ENCODE measurements at regions not wholly inside any gene's neighbourhood (a gene's known extent, or its start where the extent isn't known, plus 50 kb on each side); places are given as distances from the start of the nearest gene placed in this dataset.

DNA sequence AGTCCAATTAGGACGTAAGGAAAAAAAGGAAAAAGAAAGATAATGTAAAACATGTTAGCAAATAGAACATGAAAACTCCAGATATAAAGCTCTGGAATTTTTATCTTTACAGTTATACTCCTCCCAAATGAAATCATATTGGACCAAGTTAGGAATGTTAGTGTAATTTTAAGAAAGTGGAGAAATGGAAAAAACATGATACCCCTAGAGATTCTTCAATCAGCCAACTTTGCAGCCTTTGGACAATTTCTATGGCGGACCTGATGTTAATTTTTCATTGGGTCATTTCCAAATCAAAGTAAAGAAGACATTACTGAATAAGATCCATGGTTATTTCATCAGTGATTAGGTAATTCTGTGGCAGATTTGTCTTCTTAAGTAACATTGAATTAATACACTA, 748.7 kb downstream of the RFPL4B start:
- H3K9me1 ChIP-seq (replicated peaks; ENCODE audit: control insufficient read depth, extremely low read depth, insufficient read depth, low read length) = no peaks in the 10 kb centered on the region
- H3K4me1 ChIP-seq (ENCODE audit: control insufficient read depth, extremely low read depth, insufficient read depth, low read length) = no peaks in the 10 kb centered on the region
- TF ChIP-seq, protein P1, sequence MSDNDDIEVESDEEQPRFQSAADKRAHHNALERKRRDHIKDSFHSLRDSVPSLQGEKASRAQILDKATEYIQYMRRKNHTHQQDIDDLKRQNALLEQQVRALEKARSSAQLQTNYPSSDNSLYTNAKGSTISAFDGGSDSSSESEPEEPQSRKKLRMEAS (IDR thresholded peaks at IDR 0.05; ENCODE audit: insufficient read depth, insufficient read length) = no peak
- TF ChIP-seq FOS (IDR thresholded peaks at IDR 0.05; ENCODE audit: borderline replicate concordance, insufficient read depth, low read length) (no peak), JUN (IDR thresholded peaks at IDR 0.05; ENCODE audit: borderline replicate concordance, insufficient read depth, insufficient read length, low read depth) (no peak), POLR2AphosphoS5 (IDR thresholded peaks at IDR 0.05; ENCODE audit: insufficient read depth, low read depth, low read length) (no peak), GATA2 (IDR thresholded peaks at IDR 0.05; ENCODE audit: insufficient read depth, insufficient read length, low read depth, low read length) (no peak), POLR2A (IDR thresholded peaks at IDR 0.05; ENCODE audit: low read depth, low read length) (no peak), MYC (IDR thresholded peaks at IDR 0.05; ENCODE audit: low read depth, low read length) (no peak), EZH2 (IDR thresholded peaks at IDR 0.05; ENCODE audit: borderline replicate concordance, low read depth, low read length, severe bottlenecking) (no peak)
- TF ChIP-seq, protein P2, sequence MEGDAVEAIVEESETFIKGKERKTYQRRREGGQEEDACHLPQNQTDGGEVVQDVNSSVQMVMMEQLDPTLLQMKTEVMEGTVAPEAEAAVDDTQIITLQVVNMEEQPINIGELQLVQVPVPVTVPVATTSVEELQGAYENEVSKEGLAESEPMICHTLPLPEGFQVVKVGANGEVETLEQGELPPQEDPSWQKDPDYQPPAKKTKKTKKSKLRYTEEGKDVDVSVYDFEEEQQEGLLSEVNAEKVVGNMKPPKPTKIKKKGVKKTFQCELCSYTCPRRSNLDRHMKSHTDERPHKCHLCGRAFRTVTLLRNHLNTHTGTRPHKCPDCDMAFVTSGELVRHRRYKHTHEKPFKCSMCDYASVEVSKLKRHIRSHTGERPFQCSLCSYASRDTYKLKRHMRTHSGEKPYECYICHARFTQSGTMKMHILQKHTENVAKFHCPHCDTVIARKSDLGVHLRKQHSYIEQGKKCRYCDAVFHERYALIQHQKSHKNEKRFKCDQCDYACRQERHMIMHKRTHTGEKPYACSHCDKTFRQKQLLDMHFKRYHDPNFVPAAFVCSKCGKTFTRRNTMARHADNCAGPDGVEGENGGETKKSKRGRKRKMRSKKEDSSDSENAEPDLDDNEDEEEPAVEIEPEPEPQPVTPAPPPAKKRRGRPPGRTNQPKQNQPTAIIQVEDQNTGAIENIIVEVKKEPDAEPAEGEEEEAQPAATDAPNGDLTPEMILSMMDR (IDR thresholded peaks at IDR 0.05; ENCODE audit: extremely low read depth in 1 of 2, insufficient read depth in 1 of 2, low read depth in 1 of 2, low read length in 2 of 2) = no peak
- H2AFZ ChIP-seq (ENCODE audit: low read depth, low read length) = no peak overlapping the region
- no TSS peak for BruUV-seq (replicated peaks)
- H3K79me2 ChIP-seq (ENCODE audit: control insufficient read depth, insufficient read depth, low read length) = no peaks in the 10 kb centered on the region
- intact Hi-C loops (cut with micrococcal nuclease) = no loop called here
- no peak for DNase-seq (ENCODE audit: low read depth, low spot score)
- H3K9me3 ChIP-seq (replicated peaks; ENCODE audit: control insufficient read depth, insufficient read depth, low read length) = no peaks in the 10 kb centered on the region
- no peak overlapping the region for H3K9ac ChIP-seq (replicated peaks; ENCODE audit: extremely low read depth, insufficient read depth, low read length)
- no peaks in the 10 kb centered on the region for H3K36me3 ChIP-seq (ENCODE audit: control insufficient read depth in 2 of 2, extremely low read depth in 1 of 2, insufficient read depth in 2 of 2, low read length in 2 of 2)
- H3K27me3 ChIP-seq (ENCODE audit: control insufficient read depth in 2 of 2, insufficient read depth in 2 of 2, low read length in 2 of 2) = no peaks in the 10 kb centered on the region
- ChIA-PET CTCF (interaction anchor here (1.2 to 2.0 kb wide), 2 partner anchors 9 to 148 kb away, joined by 3 to 4 read pairs; no protein-coding TSS in a partner anchor), POLR2A (no interaction called here)
- no peak overlapping the region for H3K27ac ChIP-seq (ENCODE audit: insufficient read depth, low read depth, low read length)
- dilution Hi-C loops (cut with MboI; ENCODE audit: extremely low pct_ligation_motif_present, low sequenced_read_pairs) = no loop called here
- H4K20me1 ChIP-seq (replicated peaks; ENCODE audit: control insufficient read depth, extremely low read depth, insufficient read depth, low read length) = no peaks in the 10 kb centered on the region
- no peak overlapping the region for H3K4me2 ChIP-seq (ENCODE audit: insufficient read depth, low read length)
- no peak for FAIRE-seq
- H3K4me3 ChIP-seq (replicated peaks in 1 of 3; ENCODE audit: insufficient read depth in 1 of 3, low read depth in 1 of 3, low read length in 3 of 3) = no peak overlapping the region

Measured in endothelial cell of umbilical vein (primary cell).